ENCODE measurements at regions not wholly inside any gene's neighbourhood (a gene's known extent, or its start where the extent isn't known, plus 50 kb on each side); places are given as distances from the start of the nearest gene placed in this dataset.

- TF ChIP-seq CTCF (IDR thresholded peaks at IDR 0.05) (no peak), ZFX (IDR thresholded peaks at IDR 0.05; ENCODE audit: borderline replicate concordance) (no peak)
Observed at GRCh38 chr7:126370038-126370668, 882.6 kb downstream of the GRM8 start.
